Cardiac muscle cell (in vitro differentiated cells and primary cell): ENCODE measurements at regions not wholly inside any gene's neighbourhood (a gene's known extent, or its start where the extent isn't known, plus 50 kb on each side); places are given as distances from the start of the nearest gene placed in this dataset.

Experiments used
- DNase-seq, 2 donors: peaks; one replicate each; pipeline versions ENCODE4 v3.0.0 to v3.0.0-alpha.2; 2010 to 2017; ENCODE audit warnings: low read depth in 1 of 2, low spot score in 1 of 2
- H3K27ac ChIP-seq: fragments of 200-600 bp; sonication (generic); 2 replicates; pipeline ENCODE4 v1.5.1; 2016
- H3K27me3 ChIP-seq: fragments of 200-600 bp; sonication (generic); 2 replicates; pipeline ENCODE4 v1.6.0; 2016; ENCODE audit warnings: control low read depth
- H3K36me3 ChIP-seq: fragments of 200-600 bp; sonication (generic); 2 replicates; pipeline ENCODE4 v1.5.1; 2016; ENCODE audit warnings: control low read depth
- H3K4me1 ChIP-seq: fragments of 200-600 bp; sonication (generic); 2 replicates; pipeline ENCODE4 v1.8.1; 2017; ENCODE audit warnings: low read depth, mild to moderate bottlenecking, mixed run types
- H3K4me3 ChIP-seq: fragments of 200-600 bp; sonication (generic); 2 replicates; pipeline ENCODE4 v1.5.1; 2016; ENCODE audit warnings: mild to moderate bottlenecking
- H3K9me3 ChIP-seq: fragments of 200-600 bp; sonication (generic); 2 replicates; pipeline ENCODE4 v1.5.1; 2017; ENCODE audit warnings: low read depth, mild to moderate bottlenecking, control low read depth
- CTCF ChIP-seq: IDR thresholded peaks from 2 replicates; pipeline ENCODE4 v1.5.1; 2012; ENCODE audit warnings: low read depth, mild to moderate bottlenecking, low read length

- peaks cover 9% of the 10 kb centered on the region for H3K4me1 ChIP-seq
Observed at GRCh38 chr12:47387994-47388393, 308.2 kb upstream of the AMIGO2 start.

DNA sequence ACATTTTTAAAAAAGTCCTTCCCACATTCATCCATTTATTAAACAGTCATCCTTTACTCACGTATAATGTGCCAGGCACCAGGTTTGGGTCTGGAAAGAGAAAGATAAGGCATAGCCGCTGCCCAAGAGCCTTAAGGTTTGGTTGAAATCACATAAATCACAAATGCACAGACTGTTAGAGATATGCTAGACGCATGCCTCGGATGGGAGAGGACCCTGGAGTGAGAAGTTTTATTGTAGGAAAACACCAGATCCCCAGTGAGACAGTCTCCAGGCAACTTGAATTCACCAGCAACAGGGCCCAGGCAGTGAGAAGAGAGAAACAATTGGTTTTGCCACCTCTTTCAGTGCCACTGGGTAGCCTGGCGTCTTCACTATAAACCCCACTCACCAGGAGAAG lies 305.9 kb upstream of the AMIGO2 start:
- H3K27ac ChIP-seq: no peak overlapping the region
- no peak for DNase-seq
- no peak for TF ChIP-seq CTCF
- H3K4me3 ChIP-seq: no peak overlapping the region
- H3K9me3 ChIP-seq: no peaks in the 10 kb centered on the region
- H3K4me1 ChIP-seq: peaks cover 9% of the 10 kb centered on the region
- H3K27me3 ChIP-seq: peaks cover 7% of the 10 kb centered on the region
- no peaks in the 10 kb centered on the region for H3K36me3 ChIP-seq

More at GRCh38 chr12:47387994-47388393, 308.2 kb upstream of the AMIGO2 start:
- Histone ChIP-seq H3K9me3 (no peaks in the 10 kb centered on the region), H3K27me3 (peaks cover 7% of the 10 kb centered on the region), H3K36me3 (no peaks in the 10 kb centered on the region), H3K27ac (no peak overlapping the region), H3K4me3 (no peak overlapping the region)
- TF ChIP-seq CTCF: no peak
- DNase-seq: no peak

DNA sequence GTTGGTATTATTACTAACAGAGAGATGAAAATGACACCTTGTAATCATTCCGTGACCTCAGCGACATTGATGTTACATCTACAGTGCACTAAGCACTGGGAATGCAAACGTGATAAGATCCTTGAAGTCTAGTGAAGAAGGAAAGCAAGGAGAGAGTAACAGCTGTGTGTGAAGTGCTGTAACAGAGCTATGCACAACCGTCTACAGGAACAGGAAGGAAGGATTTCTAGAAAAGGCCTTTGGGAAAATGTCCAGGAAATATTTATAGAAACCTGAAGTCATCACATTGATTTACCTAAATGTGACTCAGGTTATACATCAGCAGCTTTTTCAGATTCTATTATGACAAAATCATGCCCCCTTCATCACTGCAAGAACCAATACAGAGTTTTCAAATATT lies 304.2 kb upstream of the AMIGO2 start:
- Histone ChIP-seq H3K27ac (peak overlapping the region; percentile 9), H3K4me1 (peaks cover 9% of the 10 kb centered on the region), H3K9me3 (no peaks in the 10 kb centered on the region), H3K4me3 (no peak overlapping the region), H3K36me3 (no peaks in the 10 kb centered on the region), H3K27me3 (peaks cover 11% of the 10 kb centered on the region)
- no peak for TF ChIP-seq CTCF
- peak; percentile 17 to 65 for DNase-seq

GRCh38 chr12:47382305-47382704 lies 302.5 kb upstream of the AMIGO2 start:
- no peak for DNase-seq
- TF ChIP-seq CTCF: no peak
- H3K4me3 ChIP-seq: no peak overlapping the region
- no peaks in the 10 kb centered on the region for H3K9me3 ChIP-seq
- peaks cover 14% of the 10 kb centered on the region for H3K27me3 ChIP-seq
- H3K36me3 ChIP-seq: no peaks in the 10 kb centered on the region
- no peak overlapping the region for H3K27ac ChIP-seq
- H3K4me1 ChIP-seq: peaks cover 12% of the 10 kb centered on the region

DNA sequence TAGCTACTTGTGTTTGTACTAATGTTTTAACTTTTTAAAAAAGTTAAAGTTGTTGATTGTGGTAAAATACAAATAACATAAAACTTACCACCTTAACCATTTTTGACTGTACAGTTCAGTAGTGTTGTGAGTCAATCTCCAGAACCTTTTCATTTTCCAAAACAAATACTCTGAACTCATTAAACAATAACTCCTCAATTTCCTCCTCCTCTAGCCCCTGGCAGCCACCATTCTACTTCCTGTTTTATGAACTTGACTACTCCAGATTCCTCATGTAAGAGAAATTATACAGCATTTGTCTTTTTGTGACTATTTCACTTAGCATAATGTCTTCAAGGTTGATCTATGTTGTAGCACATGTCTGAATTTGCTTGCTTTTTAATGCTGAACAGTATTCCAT lies 299.1 kb upstream of the AMIGO2 start:
- no peak overlapping the region for H3K27ac ChIP-seq

More for the DNA sequence above, 299.1 kb upstream of the AMIGO2 start:
- H3K4me3 ChIP-seq: no peak overlapping the region
- peak in 1 of 2 donors; percentile 17 for DNase-seq
- H3K27me3 ChIP-seq: peaks cover 7% of the 10 kb centered on the region
- H3K9me3 ChIP-seq: no peaks in the 10 kb centered on the region
- H3K4me1 ChIP-seq: peaks cover 6% of the 10 kb centered on the region
- H3K36me3 ChIP-seq: no peaks in the 10 kb centered on the region
- TF ChIP-seq CTCF: no peak
